Activated CD4-positive, alpha-beta T cell treated with anti-CD3 and anti-CD28 coated beads, Interleukin-2, amount 50 U/mL, for 48 hours (primary cell): ENCODE measurements at regions not wholly inside any gene's neighbourhood (a gene's known extent, or its start where the extent isn't known, plus 50 kb on each side); places are given as distances from the start of the nearest gene placed in this dataset.
"Not testable (repeated sequence)": the region's sequence is repeated elsewhere in the genome, so short reads cannot be mapped to it uniquely, and the experiment has no call there.

Source experiments
- DNase-seq, 2 experiments: peaks; one replicate each; pipeline ENCODE4 v3.0.0-alpha.2; 2020

DNA sequence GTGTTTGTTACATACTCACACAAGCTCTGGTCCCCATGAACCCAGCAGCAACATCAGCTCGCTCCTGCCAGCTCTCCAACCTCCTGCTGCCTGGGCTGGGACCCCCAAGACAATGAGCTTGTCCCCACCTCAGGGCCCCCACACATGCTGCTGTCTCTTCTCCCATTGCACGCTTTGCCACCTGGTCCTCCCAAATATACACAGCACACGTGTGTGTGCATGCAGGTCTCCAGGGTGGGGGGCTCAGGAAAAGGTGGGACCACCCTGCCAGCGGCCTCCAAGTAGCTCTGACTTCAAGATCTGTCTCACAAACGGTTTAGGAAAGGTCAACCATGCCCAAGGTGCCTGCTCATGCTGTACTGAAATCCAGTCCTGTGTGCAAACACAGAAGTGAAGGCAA, 68.1 kb upstream of the CCND1 start:
- DNase-seq, result no peak

DNA sequence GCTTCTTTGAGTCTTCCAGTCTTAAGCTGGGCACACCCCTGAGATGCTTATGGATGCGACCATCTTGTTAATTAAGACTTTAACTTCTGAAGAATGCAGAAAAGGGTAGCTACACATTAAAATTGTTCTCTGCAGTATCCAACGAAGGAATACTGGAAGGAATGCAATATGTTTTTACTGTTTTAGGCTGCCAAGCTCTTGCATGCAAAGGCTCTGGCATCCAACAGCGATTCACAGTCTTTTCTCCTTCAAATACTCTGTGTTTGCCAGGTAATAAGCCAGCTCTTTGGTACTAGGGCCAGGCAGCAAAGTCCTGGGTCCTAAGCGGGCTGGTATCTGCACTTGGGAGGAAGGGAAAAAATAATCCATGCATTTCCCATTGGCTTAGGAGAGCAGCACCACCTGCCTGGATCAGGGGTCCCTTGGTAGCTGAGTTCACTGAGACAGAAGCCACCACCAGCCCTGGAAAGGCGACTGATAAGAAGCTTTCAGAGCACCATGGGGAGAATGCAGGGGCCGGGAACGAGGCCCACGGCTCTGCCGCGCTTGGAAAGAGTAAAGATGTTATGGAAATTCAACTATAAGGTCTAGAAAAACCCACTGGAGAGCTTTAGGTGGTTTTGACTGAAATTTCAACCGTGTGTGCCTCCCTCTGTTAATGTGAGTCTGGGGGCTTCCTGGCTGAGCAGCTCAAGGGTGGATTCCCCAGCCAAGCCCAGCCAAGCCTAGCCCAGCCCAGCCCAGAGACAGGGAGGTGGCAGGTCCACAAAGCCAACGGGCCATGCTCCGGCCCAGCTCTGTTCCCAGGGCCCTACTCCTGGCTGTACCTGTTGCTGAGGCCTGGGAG, 67.0 kb upstream of the CCND1 start:
- DNase-seq, result no peak

DNA sequence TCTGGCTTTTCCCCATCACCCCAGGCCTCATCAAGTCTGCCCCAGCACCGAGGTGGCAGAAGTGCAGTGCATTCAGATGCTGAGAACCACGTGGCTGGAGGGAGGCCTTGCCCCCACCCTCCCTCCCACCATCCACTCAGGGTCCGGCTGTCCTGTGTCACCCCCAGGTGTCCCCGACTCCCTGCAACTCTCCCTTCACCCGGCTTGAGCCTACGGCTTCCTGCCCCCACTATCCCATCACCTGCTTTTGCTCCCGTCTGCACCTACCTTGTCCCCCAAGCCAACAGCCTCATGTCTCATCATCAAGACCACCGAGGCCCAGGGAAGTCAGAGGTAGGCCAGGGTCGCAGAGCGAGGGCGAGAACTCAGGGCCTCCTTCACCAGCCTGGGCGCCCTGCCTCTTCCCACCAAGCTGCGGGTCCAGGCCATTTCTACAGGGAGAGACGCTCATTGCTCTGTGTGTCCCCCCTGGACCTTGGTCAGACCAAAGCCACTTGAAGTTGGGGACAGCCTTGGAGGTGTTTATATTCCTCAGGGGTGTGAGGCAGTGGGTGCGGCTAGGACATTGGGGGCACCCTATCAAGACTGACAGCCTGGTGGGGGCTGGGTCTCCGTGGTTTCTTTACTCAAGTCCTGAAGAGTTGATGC, 66.2 kb upstream of the CCND1 start:
- DNase-seq, result no peak

DNA sequence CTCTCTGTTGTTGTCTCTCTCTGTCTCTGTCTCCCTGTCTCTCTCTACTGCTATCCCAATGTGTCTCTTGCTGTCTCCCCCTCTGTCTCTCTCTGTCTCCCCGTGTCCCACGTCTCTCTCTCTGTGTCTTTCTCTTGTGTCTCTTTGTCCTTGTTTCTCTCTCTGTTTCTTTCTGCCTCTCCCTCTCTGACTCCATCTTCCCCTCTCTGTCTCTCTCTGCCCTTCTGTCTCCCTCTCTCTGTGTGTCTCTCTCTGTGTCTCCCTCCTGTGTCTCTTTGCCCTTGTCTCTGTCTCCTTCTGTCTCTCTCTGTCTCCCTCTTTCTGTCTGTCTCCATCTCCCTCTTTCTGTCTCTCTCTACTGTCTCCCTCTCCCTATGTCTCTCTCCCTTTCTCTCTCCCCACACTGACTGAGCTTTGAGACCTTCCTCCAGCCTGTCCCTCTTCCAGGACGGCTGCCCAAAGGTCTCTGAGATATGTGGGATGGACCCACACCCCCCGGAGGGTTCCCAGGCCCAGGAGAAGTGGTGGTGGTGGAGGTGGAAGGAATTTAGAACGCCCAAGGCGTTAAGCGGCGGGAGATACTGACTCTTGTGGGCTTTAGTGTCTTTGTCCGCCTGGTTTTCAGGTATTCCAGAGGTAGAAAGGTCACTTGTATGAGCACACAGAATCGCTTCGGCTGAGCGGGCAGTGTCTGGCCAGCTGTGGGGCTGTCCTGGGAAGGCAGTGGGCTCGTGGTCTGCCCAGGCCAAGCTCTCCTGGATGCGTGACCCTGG, 65.5 kb upstream of the CCND1 start:
- no peak for DNase-seq

DNA sequence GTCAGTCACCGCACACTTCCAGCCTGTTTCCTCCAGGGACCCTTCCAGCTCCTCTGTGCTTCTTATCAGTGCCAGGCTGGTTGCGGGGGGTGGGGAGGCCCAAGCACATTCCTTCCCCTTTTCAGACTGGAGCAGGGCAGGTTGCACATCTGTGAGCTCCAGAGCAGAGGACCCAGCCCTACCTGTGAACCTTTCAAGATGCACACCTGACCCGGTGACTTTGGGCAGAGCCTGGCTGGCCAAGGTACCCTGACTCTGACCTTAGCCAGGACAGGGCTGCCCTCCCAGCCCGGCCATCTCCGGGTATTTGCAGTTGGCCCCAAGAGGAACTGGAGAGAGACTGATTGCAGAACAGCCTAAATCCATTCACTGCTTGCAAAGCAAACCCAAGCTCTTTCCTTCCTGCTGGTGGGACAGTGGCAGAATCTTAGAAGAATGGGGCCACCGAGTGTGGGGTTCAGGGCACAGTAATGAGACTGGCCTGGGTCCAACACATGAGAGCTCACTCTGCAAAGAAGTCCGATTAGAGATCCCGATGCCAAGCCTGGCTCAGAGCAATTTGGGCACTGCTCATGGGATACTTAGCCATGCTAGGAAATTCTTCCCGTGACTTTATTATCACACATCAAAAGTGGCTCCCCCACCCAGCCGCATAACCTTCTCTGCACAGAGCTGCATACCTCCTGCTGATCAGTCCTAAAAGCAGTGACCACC, 64.7 kb upstream of the CCND1 start:
- no peak for DNase-seq

DNA sequence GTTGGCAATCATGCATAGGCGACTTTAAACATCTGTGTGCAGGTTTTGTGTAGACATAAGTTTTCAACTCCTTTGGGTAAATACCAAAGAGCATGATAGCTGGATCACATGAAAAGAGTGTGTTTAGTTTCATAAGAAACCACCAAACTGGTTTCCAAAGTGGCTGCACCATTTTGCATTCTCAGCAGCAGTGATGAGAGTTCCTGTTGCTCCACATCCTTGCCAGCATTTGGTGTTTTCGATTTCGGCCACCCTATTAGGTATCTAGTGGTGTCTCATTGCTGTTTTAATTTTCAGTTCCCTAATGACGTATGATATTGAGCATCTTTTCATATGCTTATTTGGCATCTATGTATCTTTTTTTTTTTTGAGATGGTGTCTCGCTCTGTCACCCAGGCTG, 62.8 kb upstream of the CCND1 start:
- DNase-seq, result no peak

DNA sequence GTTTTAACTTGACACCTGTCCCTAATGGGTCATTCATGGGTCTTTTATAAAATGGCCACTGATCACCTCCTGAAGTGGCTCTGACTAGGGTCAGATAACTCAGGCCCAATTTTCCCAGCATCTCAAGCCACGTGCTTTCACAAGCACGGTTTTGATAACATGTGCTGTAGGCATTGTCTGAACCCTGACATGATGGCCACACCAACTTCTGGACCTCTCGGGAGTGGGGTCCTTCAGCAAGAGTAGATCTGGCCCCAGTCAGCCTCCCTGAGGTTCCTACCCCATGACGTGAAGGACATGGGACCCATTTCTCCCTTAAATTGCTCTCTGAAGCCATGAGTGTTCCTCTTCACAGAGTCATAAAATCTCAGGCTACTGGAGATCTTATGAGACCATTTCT, 60.4 kb upstream of the CCND1 start:
- no peak for DNase-seq

DNA sequence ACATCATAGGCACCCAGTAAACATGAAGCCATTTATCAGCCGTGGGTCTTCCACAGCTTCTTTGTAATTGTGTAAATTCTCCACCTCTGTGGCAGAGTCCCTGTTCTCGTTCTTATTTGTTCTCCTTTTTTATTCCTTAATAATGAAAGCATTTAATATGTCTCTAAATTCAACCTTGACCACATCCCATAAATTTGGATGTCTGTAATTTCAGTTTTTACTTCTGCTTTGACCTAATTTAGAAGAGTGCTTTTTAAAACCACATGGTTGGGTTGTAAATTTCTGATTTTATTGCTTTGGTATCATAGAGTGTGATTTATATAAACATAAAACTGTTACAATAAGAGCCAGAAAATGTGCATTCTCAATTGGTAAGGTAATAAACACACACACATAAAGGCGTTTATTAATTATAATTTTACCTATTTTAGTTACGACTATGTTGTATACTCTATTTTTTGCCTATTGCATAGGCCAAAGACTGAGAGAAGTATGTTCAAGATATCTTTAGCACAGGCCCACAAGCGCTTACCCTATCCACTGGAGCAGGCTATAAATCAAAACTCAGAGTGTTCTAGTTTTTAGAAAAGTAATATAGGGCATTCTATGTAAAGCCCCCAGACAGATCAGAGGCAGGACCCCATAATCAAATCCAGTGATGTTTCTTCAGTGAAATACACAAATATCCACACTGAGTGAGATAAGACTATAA, 58.0 kb upstream of the CCND1 start:
- DNase-seq, result no peak

DNA sequence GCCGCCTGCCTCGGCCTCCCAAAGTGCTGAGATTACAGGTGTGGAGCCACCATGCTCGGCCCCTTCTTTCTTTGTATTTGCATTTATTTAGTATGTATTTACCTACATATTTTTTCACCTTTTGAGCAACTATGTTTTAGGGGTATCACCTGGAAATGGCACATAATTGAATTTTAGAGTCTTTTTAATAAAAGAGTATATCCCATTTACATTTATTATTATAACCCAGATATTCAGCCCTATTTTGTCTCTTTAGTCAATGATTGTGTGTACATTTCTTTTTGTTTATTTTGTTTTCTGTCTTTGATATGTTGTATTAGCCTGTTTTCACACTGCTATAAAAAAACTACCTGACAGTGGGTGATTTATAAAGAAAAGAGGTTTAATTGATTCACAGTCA, 56.8 kb upstream of the CCND1 start:
- DNase-seq, result no peak

DNA sequence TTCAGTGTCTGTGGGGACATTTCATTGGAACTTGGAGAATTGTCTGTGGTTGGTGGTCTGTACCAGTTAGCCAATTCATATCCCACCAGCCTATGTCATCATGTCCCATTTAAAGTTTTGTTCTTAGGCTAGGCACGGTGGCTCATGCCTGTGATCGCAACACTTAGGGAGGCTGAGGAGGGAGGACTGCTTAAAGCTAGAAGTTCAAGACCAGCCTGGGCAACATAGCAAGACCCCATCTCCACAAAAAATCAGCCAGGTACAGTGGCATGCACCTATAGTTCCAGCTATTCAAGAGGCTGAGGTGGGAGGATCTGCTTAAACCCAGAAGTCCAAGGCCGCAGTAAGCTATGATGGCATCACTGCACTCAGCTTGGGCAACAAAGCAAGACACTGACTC, 55.6 kb upstream of the CCND1 start:
- DNase-seq, result no peak

DNA sequence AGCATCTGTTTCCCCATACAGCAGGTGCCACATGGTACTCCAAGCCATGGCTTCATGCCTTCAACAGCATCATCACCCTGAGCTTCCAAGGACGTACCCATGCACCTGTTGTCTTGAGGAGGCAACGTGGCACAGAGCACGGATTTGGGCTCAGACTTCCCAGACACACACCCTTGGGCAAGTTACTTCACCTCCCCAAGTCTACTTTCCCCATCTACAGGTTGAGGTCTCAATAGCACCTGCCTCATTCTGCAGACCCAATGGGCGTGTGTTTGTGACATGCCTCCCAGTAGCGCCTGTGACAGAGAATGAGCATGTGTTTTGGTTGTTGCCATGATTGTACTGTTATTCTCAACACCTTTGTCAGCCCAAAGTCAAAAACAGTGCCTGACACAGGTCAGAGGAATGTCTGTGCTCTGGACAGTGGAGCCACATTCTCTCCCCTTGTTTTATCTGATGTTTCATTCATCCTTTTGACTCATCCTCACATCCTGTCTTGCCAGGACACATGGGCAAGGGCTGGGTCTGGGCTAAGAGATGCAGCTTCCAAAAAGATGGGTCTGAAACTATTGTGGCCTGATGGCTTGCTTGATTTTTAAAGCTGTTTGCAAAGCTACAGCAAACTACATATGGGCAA, 53.4 kb upstream of the CCND1 start:
- no peak for DNase-seq

DNA sequence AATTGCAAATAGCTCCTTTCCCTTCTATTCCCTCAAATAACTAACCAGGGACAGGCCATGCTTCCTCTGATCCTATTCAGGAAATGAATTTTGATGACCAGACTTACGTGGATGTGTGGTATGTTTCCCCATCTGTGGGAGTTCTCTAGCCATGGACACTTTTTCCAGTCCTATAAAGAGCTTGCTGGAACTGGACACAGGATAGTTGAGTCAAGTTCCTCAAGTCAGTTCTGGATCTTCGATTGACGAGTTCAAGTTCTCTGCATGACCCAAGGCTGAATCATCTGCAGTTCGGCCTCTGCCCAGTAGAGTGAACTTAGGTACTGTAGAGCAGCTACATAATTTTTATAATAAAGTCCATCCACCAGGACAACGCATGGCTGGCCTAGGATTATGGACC, 52.7 kb upstream of the CCND1 start:
- DNase-seq, result no peak

DNA sequence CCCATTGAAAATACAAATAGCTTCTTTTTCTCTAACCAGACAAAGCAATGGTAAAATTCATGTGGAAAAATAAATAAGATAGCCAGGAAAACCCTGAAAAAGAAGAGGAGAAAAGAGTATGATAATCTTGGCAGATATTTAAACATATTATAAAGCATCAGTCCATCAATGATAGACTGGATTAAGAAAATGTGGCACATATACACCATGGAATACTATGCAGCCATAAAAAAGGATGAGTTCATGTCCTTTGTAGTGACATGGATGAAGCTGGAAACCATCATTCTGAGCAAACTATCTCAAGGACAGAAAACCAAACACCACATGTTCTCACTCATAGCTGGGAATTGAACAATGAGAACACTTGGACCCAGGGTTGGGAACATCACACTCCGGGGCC, 50.9 kb upstream of the CCND1 start:
- not testable (repeated sequence) for DNase-seq
